GM18505 (cell line): ENCODE measurements at regions not wholly inside any gene's neighbourhood (a gene's known extent, or its start where the extent isn't known, plus 50 kb on each side); places are given as distances from the start of the nearest gene placed in this dataset.
"Not testable (repeated sequence)": the region's sequence is repeated elsewhere in the genome, so short reads cannot be mapped to it uniquely, and the experiment has no call there.

ENCODE experiments used
- ATAC-seq: cut with Tn5 transposase; IDR thresholded peaks from one replicate; pipeline ENCODE4 v1.9.1; 2021; ENCODE audit not compliant: unreplicated experiment
- POLR2A ChIP-seq: IDR thresholded peaks from 4 replicates; pipeline ENCODE4 v1.6.1; 2011; ENCODE audit warnings: borderline replicate concordance; ENCODE audit not compliant: insufficient read depth, insufficient read length; ENCODE audit errors: extremely low read depth

DNA sequence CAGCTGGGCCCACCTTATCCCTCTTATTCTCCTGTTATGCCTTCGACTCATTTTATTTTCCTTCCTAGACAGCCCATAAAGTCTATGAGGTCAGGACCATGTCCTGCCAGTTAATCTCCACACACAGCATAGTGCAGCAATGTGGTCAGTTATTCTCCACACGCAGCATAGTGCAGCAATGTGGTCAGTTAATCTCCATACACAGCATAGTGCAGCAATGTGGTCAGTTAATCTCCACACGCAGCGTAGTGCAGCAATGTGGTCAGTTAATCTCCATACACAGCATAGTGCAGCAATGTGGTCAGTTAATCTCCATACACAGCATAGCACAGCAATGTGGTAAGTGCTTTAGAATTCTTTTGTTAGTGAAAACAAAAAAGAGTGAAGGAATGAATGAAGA, 77.8 kb downstream of the TEX36 start:
- no peak for TF ChIP-seq POLR2A
- no peak for ATAC-seq

DNA sequence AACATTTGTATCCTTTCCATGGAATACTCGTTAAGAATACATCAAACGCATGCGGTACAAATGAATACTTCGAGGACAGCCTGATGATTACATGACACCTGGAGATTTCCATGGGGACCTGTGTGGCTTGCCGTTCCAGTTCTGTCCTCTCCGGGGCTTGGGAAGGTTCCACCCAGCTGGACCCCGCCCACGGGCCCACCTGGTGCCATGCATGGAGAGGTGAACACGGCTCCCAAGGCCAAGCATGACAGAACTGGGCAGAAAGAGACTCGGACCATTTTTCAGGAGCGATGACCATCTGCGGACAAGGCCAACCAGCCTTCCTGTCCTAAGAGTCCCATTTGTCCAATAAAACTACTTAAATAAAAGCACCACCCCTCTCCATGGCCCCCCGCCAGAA, 80.1 kb downstream of the TEX36 start:
- no peak for ATAC-seq

DNA sequence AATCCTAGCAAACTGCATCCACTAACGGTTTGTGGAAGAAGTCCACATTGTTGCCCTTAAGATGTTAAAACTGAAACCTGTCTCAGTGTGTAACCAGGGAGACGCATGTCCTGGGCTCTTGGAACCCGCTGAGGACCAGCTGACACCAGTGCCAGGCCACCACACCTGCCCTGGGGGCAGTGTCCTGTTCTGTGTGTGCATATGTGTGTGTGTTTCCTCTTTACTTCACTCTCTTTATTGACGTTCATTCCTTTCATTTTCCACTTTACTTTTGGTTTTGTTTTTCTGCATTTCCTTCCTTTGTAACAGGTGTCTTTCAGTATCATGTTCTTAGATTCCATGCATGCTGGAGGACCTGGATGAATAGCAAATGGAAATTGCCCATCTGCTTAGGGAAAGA, 83.8 kb downstream of the TEX36 start:
- ATAC-seq: no peak
- no peak for TF ChIP-seq POLR2A

More for the DNA sequence above, 80.1 kb downstream of the TEX36 start:
- no peak for TF ChIP-seq POLR2A

DNA sequence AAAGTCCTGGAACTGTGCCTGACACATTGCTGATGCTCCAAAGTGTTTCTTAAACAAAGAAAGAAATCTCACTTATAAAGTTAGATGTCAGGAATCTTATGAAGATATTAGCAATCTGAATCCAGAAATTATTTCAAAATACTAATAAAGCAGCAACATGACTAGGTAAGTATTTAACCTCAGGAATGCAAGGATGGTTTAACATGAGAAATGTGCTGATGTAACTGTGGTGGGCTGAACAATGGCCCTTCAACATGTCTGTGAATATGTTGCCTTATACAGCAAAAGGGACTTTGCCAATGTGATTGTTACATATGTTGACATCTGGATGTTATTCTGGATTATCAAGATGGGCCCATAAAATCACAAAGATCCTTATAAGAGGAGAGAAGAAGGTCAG, 87.1 kb downstream of the TEX36 start:
- no peak for ATAC-seq
- no peak for TF ChIP-seq POLR2A

DNA sequence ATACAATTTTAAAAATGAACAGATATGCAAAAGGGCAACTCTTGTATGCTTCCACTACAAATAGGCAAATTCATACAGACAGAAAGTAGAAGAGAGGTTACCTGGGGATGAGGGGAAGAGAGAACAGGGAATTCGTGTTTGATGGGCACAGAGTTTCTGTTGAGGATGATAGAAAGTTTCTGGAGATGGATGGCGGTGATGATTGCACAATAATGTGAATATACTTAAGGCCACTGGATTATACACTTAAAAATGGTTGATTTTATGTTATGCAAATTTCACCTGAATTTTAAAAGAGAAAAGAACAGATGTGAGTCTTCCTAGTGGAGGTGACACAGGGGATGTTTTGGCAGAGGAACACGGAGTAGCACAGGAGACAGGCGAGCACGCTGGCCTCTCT, 89.3 kb downstream of the TEX36 start:
- no peak for ATAC-seq
- TF ChIP-seq POLR2A: no peak

DNA sequence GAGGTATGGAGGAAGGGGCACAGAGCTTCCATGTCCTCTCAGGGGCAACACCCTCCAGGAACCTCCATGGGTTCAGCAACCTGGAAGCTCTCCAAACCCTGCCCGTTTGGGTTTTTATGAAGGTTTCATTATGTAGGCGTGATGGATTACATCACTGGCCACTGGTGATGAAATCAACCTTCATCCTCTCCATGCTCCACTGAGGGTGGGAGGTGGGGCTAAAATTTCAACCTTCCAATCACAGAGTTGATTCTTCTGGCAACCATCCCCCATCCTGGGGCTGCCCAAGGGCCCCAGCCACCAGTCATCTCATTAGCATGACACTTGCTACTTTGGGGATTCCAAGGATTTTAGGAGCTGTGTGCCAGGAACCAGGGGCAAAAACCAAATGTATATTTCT, 90.1 kb downstream of the TEX36 start:
- TF ChIP-seq POLR2A: no peak
- no peak for ATAC-seq

DNA sequence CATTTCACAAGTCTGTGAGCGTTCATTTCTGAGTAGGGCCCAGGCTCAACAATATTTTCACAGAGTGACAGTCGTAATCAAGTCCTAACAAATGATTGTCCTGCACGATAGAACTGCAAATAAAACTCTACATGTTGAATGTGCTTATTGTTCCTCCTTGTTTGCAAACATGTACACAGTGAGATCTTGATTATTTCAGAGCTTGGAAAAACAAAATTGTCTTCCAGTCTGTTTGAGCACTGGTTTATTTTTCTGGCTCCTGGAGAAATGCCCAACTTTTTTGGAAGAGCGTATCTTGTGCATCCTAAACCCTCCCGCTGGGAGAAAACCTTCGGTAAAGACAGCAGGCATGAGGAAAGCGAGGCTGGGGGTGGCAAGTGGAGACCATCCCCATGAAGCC, 91.1 kb downstream of the TEX36 start:
- ATAC-seq: no peak
- no peak for TF ChIP-seq POLR2A

DNA sequence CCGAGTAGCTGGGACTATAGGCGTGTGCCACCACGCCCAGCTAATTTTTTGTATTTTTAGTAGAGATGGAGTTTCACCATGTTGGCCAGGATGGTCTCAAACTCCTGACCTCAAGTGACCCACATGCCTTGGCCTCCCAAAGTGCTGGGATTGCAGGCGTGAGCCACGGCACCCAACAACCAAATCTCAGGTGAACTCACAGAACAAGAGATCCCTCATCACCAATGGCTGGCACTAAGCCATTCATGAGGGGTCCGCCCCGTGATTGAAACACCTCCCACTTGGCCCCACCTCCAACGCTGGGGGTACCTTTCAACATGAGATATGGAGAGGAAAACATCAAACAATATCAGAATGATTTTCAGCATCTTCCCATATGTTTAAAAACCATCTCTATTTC, 94.2 kb downstream of the TEX36 start:
- ATAC-seq: not testable (repeated sequence)

DNA sequence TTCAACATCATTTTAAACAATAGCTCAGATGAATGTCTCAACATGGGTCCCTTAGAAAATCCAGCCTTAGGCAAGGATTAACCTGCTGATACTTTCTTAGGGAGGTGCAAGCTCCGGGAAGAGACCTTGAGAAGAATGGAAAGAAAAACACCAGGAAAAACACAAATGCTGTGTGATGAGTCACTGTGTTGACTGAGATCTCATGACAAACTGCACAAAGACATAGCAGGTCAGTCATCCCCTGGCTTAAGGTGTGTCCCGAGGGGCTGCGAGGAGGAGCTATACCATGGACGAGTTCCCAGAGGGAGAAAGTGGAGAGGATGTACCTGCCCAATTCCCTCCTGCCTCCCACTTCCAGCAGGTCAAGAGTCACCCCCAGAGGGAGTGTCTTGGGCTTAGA, 98.0 kb downstream of the TEX36 start:
- no peak for ATAC-seq
- TF ChIP-seq POLR2A: no peak

DNA sequence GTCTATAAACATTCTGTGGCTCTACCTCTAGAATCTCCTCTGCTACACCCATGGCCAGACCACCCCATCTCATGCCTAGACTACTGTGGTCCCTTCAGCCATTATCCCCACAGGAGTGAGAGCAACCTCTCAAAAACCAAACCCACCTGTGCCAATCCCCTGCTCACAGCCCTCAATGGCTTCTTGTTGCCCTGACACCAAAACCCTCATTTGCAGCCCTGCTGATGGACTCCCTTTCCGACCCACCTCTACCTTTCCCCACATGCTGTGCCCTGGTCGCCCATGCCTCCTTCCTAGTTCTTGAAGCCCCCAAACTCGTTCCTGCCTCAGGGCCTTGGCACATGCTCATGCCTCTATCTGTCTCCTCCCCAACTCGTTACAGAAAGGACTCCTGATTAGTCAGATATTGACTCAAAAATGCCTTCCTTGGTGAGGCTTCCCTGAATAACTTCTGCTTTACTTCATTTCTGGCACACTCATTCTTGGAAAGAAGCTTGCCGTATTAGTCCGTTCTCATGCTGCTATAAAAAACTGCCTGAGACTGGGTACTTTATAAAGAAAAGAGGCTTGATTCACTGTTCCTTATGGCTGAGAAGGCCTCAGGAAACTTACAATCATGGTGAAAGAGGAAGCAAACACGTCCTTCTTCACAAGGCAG, 104.2 kb downstream of the TEX36 start:
- TF ChIP-seq POLR2A: no peak

DNA sequence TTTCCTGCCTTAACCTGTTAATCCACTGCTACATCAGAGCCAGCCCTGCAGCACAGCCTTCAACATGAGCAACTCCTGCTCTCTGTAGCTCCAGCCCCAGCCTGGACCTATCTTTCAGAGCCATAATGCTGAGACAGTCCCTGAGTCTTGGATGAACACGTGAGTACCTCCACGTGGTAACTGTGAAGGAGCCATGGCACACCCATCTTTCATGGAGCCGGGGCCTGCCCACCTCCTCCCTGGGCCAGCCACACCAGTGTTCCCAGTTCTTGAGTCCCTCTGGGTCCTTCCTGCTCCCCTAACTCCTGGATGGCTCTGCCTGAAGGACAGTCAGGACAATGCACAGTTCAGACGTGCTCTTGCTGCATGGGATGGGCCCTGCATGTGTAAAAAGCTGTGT, 107.1 kb downstream of the TEX36 start:
- TF ChIP-seq POLR2A: no peak

More for the DNA sequence above, 104.2 kb downstream of the TEX36 start:
- ATAC-seq: no peak

DNA sequence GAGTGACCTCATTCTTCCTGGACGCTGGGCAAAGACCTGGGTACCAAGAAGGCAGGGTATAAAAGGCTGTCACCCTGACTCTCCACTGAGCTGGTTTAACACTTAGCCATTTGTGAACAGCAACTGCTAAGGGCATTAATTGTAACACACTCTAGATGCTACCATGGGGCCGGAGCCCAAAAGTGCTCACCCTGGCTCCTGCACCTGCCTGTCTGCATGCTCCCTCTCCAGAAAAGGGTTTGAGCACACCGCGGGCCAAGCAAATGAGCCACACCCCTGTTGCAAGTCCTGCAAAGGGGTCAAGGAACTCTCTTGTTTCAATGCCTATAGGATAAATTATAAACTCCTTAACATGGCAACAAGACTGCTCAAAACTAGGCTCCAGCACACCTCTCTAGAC, 114.8 kb downstream of the TEX36 start:
- no peak for TF ChIP-seq POLR2A
- ATAC-seq: no peak

More for the DNA sequence above, 107.1 kb downstream of the TEX36 start:
- ATAC-seq: no peak

DNA sequence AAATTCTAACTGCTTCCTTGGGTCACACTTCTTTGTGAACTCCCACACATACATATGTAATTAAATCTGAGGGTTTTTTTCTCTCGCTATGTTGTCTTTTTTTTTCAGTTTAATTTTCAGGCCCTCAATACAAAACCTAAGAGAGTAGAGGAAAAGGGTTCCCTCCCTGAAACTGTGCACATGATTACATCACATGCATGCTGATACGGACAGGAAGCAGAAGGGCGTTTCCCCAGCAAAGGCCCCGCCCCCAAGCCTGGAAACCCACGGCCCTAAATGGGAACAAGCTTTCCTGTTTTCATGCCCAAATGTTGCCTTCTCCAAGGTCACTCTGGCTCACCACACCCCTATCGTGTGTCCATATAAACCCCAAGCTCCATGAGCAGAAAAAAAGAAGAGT, 115.4 kb downstream of the TEX36 start:
- ATAC-seq: no peak
- no peak for TF ChIP-seq POLR2A

DNA sequence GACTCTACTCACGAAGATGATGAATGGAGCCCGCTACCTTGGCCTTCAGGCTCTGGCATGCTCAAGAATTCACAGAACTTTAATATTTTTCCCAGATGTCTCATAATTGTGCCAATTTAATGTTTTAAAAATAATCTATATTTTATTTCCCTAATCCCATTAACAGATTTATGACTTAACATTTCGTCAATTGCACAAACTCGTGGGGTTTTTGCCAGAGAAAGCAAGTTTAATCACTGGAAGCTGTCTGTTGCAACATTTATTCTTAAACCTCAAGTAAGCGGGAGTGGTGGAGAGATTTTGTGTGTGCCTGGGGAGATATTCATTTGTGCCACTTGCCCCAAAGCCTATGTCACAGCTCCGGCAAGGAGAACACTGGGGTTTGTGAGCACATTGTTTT, 117.9 kb downstream of the TEX36 start:
- ATAC-seq: no peak
- no peak for TF ChIP-seq POLR2A

DNA sequence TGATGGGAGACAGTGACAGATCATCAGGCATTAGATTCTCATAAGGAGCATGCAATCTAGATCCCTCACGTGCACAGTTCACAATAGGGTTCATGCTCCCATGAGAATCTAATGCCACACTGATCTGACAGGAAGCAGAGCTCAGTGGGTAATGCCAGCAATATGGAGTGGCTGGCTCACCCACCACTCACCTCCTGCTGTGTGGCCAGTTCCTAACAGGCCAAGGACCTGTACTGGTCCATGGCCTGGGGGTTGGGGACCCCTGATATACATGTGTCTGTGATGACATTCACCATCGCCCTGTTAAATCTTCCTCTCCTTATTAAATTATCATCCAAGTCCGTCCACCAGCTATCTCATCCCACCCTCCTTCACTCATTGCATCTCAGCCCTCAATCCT, 118.4 kb downstream of the TEX36 start:
- no peak for TF ChIP-seq POLR2A
- ATAC-seq: no peak

DNA sequence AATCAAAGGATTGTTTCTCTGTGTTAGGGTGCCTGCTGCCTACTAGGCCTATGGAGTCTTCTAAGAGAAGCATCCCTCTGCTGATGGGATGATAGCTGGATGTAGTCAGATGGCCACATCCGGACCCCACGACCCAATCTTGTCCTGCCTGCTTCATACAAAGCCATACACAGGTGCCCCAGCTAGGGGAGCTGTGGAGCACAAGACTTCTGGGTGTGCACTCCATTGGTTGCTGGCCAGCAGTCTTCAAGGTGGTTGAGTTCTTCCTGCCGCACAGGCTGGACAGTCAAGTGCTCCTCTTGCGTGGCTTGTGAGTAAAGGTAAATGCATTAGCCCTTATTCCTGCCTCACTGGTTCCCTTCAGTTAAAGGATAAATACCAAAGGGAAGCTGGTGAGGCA, 120.2 kb downstream of the TEX36 start:
- no peak for ATAC-seq
- TF ChIP-seq POLR2A: no peak

DNA sequence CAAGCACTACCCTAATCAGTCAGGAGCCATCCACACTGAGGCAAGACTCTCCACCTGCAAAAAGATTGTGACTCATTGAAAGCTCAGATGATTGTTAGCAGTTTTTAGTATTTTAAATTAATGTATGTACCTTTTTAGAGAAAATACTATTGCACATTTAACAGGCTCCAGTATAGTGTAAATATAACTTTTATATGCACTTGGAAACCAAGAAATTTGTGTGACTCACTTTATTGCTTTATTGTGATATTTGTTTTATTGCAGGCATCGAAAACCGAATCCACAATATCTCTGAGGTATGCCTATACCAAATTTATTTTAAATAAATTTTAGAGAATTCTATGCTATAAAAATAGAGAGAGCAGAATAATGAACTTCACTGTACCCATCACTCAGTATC, 122.0 kb downstream of the TEX36 start:
- no peak for ATAC-seq
- no peak for TF ChIP-seq POLR2A
